Lung (tissue), 11 donors: ENCODE measurements at regions not wholly inside any gene's neighbourhood (a gene's known extent, or its start where the extent isn't known, plus 50 kb on each side); places are given as distances from the start of the nearest gene placed in this dataset.

Experiments used
- ATAC-seq: fragments of 200-7000 bp; cut with Tn5 transposase; one replicate; pipeline ENCODE4 v1.9.1; 2020; ENCODE audit warnings: moderate number of reproducible peaks; ENCODE audit not compliant: insufficient read depth, low FRiP score
- DNase-seq, 3 donors: peaks; one replicate each; pipeline ENCODE4 v3.0.0-alpha.2; 2013 to 2017
- H3K27ac ChIP-seq, 2 donors: one replicate each; pipeline ENCODE4 v1.5.1; 2013; ENCODE audit warnings: mild to moderate bottlenecking in 2 of 2, moderate library complexity in 2 of 2, control low read depth in 1 of 2, inconsistent platforms in 1 of 2, low read depth in 1 of 2, low read length in 1 of 2
- H3K27me3 ChIP-seq, 3 donors: one replicate each; pipeline ENCODE4 v1.5.1; 2013; ENCODE audit warnings: low read length in 2 of 3; ENCODE audit not compliant: control insufficient read depth in 3 of 3, insufficient read depth in 3 of 3
- H3K36me3 ChIP-seq, 4 donors: one replicate each; pipeline ENCODE4 v1.5.1; 2013; ENCODE audit warnings: low read length in 4 of 4, mild to moderate bottlenecking in 1 of 4, moderate library complexity in 1 of 4; ENCODE audit not compliant: control insufficient read depth in 4 of 4, insufficient read depth in 4 of 4
- H3K4me1 ChIP-seq, 5 donors: one replicate each; pipeline ENCODE4 v1.5.1; 2013; ENCODE audit warnings: low read length in 5 of 5, mild to moderate bottlenecking in 2 of 5, moderate library complexity in 1 of 5; ENCODE audit not compliant: control insufficient read depth in 5 of 5, insufficient read depth in 5 of 5
- H3K4me3 ChIP-seq: one replicate; pipeline ENCODE4 v1.5.1; 2013; ENCODE audit warnings: mild to moderate bottlenecking, control low read depth, moderate library complexity
- H3K9ac ChIP-seq, 2 donors: one replicate each; pipeline ENCODE4 v1.5.1; 2013; ENCODE audit warnings: low read length in 2 of 2, control low read depth in 1 of 2; ENCODE audit not compliant: insufficient read depth in 1 of 2
- H3K9me3 ChIP-seq, 4 donors: one replicate each; pipeline ENCODE4 v1.5.1; 2013; ENCODE audit warnings: low read length in 3 of 4, mild to moderate bottlenecking in 1 of 4, moderate library complexity in 1 of 4; ENCODE audit not compliant: control insufficient read depth in 4 of 4, insufficient read depth in 3 of 4
- CTCF ChIP-seq: IDR thresholded peaks from 2 replicates; pipeline ENCODE4 v1.5.1; 2012; ENCODE audit warnings: mild to moderate bottlenecking; ENCODE audit errors: control extremely low read depth, extremely low read depth
- WGBS, 2 donors: extraction: QIAGEN DNeasy Blood & Tissue Kit; methylation state at CpG; one replicate each; pipeline ENCODE4 v1.1.7; 2013; 5-methylcytosine and 5-hydroxymethylcytosine counted together
- donor health status: control.
- donor health status: control.
- donor health status: Bipolar disorder and iron deficiency.
- donor health status: healthy.
- donor health status: DM: yes; HTN: yes; CAD: no.

DNA sequence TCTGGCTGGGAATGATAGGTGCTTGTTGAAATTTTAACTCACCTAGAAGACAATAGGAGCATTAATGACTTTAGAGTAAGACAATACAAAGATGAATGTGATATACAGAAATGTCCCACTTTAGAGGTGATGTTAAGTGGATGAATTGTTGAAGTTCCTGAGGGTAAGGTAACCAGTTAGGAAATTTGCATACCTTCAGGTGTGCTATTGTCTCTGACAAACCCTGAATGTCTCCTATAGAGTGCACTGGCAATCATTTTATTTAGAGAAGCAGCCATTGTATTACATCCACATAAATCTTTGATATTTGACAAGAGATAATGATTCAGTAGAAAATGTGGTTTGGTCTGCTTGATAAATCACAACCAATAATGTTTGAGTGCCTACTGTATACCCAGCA is 228.5 kb downstream of the RNF144A start:
- H3K27ac ChIP-seq, result no peak overlapping the region
- peaks cover 0 to 7% (median under 1%) of the 10 kb centered on the region in 4 donors for H3K9me3 ChIP-seq
- H3K9ac ChIP-seq, result no peak overlapping the region
- no peak overlapping the region for H3K4me3 ChIP-seq
- TF ChIP-seq CTCF, result no peak
- H3K4me1 ChIP-seq, result no peaks in the 10 kb centered on the region
- ATAC-seq, result no peak
- H3K27me3 ChIP-seq, result no peaks in the 10 kb centered on the region
- DNase-seq, result no peak
- no peaks in the 10 kb centered on the region for H3K36me3 ChIP-seq

DNA sequence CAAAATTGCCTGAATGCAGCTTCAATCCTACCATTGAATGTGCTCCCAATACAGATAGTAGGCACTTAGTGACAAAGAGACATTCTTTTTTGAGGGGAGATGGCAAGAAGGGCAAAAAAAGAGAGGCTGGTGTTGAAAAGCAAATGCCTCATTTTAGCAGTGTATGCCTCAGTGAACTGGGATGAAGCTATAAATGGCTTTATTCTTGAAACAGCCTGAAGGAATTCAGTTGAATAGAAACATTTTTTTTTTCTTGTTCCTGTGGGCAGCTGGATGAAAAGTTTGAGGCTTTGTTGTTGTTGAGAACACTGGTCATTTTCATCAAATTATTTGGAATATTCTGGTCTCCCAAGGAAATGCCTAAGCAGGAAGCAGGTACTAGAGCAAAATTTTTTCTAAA is 228.9 kb downstream of the RNF144A start:
- no peaks in the 10 kb centered on the region for H3K27me3 ChIP-seq
- no peak for TF ChIP-seq CTCF
- no peak overlapping the region for H3K4me3 ChIP-seq
- H3K27ac ChIP-seq, result no peak overlapping the region
- no peaks in the 10 kb centered on the region for H3K36me3 ChIP-seq
- no peak for ATAC-seq
- no peak overlapping the region for H3K9ac ChIP-seq
- peaks cover 0 to 7% (median under 1%) of the 10 kb centered on the region in 4 donors for H3K9me3 ChIP-seq
- no peaks in the 10 kb centered on the region for H3K4me1 ChIP-seq
- DNase-seq, result no peak

DNA sequence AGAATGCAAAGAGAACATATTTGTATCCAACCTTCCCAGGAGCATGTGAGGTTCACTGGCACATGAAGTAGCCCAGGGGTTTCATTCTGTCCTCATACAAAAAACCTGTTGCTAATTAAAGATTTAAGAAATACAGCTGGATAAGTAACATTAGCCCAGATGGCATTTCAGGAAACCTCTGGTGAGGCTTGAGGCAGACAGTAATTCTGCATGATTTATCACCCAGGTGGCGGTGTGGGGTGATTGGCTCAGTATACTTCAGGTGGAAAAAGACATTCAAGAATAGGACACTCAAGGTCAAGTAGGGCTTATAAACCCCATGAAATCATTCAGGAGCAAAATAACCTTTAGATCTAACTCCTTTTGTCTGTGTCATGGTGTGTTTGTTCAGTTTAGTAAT is 237.4 kb downstream of the RNF144A start:
- Histone ChIP-seq H3K9ac (no peak overlapping the region), H3K4me3 (no peak overlapping the region), H3K9me3 (peaks cover 0 to 4% (median under 1%) of the 10 kb centered on the region in 4 donors), H3K27ac (no peak overlapping the region), H3K27me3 (no peaks in the 10 kb centered on the region), H3K4me1 (peaks cover 0 to 3% (median 0%) of the 10 kb centered on the region in 5 donors), H3K36me3 (no peaks in the 10 kb centered on the region)
- ATAC-seq, result no peak
- 90 to 93% methylated on average over 1 of the region's 1 CpG for WGBS, 2 donors
- no peak for TF ChIP-seq CTCF
- DNase-seq, result no peak

DNA sequence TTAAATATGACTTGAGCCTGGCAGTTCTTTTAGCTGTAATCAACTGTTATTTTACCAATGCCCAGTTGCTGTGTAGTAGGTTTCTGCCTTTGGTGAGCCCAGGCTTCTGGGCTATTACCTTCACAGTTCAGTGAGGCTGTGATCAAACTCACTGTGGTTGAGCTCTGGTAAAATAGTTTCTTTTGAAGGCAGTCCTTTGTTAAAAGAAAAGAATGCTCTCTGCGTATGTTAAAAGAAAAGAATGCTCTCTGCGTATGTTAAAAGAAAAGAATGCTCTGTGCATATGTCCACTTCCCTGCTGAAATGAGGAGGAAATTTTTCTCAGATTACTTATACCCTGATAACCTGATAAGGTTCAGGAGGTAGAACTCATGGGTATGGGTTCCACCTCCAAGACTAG is 244.3 kb downstream of the RNF144A start:
- DNase-seq, result no peak
- Histone ChIP-seq H3K4me1 (peaks cover 0 to 3% (median 0%) of the 10 kb centered on the region in 5 donors), H3K27ac (no peak overlapping the region), H3K4me3 (no peak overlapping the region), H3K36me3 (no peaks in the 10 kb centered on the region), H3K9me3 (no peaks in the 10 kb centered on the region), H3K9ac (no peak overlapping the region), H3K27me3 (peaks cover 0 to 2% (median 0%) of the 10 kb centered on the region in 3 donors)
- ATAC-seq, result no peak
- WGBS, 2 donors, result 97 to 98% methylated on average over 2 of the region's 2 CpGs
- TF ChIP-seq CTCF, result no peak
